Stomach (tissue), 8 donors: ENCODE measurements at regions not wholly inside any gene's neighbourhood (a gene's known extent, or its start where the extent isn't known, plus 50 kb on each side); places are given as distances from the start of the nearest gene placed in this dataset.

Source experiments
- DNase-seq, 2 donors: peaks; one replicate each; pipeline versions ENCODE4 v3.0.0 to v3.0.0-alpha.2; 2013 to 2019
- H3K27ac ChIP-seq, 5 donors: fragments of 200-600 bp in 4 of 5; sonication (generic) in 4 of 5; one replicate each; pipeline ENCODE4 v1.5.1; 2013 to 2019; ENCODE audit warnings: mild to moderate bottlenecking in 1 of 5, moderate library complexity in 1 of 5
- H3K27me3 ChIP-seq, 3 donors: fragments of 200-600 bp; sonication (generic); one replicate each; pipeline ENCODE4 v1.5.1; 2017 to 2019; ENCODE audit warnings: mixed run types in 1 of 3
- H3K36me3 ChIP-seq, 4 donors: fragments of 200-600 bp; sonication (generic); 1 replicate in 3 of 4; 2 replicates in 1 of 4; pipeline ENCODE4 v1.5.1; 2016 to 2019
- H3K4me1 ChIP-seq, 4 donors: fragments of 200-600 bp; sonication (generic); one replicate each; pipeline ENCODE4 v1.5.1; 2016 to 2019
- H3K4me3 ChIP-seq, 4 donors: fragments of 200-600 bp; sonication (generic) in 3 of 4; one replicate each; pipeline ENCODE4 v1.5.1; 2016 to 2019; ENCODE audit warnings: mild to moderate bottlenecking in 1 of 4
- H3K9me3 ChIP-seq, 4 donors: fragments of 200-600 bp; sonication (generic); one replicate each; pipeline ENCODE4 v1.5.1; 2016 to 2019
- CTCF ChIP-seq, 7 experiments: fragments of 450-650 bp in 4 of 7; fragments of 200-600 bp in 3 of 7; sonication (generic) in 3 of 7; IDR thresholded peaks; one replicate each; pipeline ENCODE4 v1.5.1; 2016 to 2019; ENCODE audit warnings: antibody characterized with exemption in 7 of 7, control low read depth in 2 of 7, mild to moderate bottlenecking in 1 of 7
- EP300 ChIP-seq: sonication (generic); formaldehyde crosslinking; IDR thresholded peaks from one replicate; pipeline ENCODE4 v1.6.1; 2017; ENCODE audit warnings: antibody characterized with exemption
- POLR2A ChIP-seq, 4 donors: fragments of 450-650 bp; IDR thresholded peaks; one replicate each; pipeline ENCODE4 v1.6.1; 2016; ENCODE audit warnings: antibody characterized with exemption in 4 of 4, control low read depth in 2 of 4, mild to moderate bottlenecking in 1 of 4, moderate library complexity in 1 of 4
- POLR2AphosphoS5 ChIP-seq, 3 donors: sonication (generic); formaldehyde crosslinking; IDR thresholded peaks; one replicate each; pipeline ENCODE4 v1.6.1; 2016; ENCODE audit warnings: antibody characterized with exemption in 3 of 3
- WGBS, 5 donors: extraction: QIAGEN DNeasy Blood & Tissue Kit in 3 of 5; methylation state at CpG; one replicate each; pipeline versions ENCODE4 v1.1.5 to v1.1.7; 2013 to 2018; 5-methylcytosine and 5-hydroxymethylcytosine counted together
- intact Hi-C: fragments of 100-400 bp; cut with DNase I; formaldehyde crosslinking; loops from one replicate; pipeline ENCODE4 v1.15.1; 2023; ENCODE audit warnings: low total_unique reads
- donor health status: healthy with polysubstance abuse.
- donor health status: Bipolar disorder and iron deficiency.
- donor health status: healthy.

DNA sequence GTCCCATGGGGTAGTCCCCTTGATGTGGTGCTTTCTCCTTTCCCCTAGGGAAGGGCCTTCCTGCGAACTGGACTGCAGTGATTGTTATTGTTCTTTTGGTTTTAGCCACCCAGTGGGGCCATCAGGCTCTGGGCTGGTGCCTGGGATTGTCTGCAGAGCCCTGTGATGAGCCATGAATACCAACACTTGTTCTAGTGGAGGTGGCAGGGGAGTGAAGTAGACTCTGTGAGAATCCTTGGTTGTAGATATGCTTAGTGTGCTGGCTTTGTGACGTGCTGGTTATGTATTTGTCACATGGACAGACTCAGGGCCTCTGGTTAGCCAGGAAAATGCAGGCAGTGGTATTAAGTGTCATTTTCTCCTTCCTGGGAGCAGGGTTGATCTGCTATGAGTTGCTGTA is 51.8 kb upstream of the NDUFB4 start:
- TF ChIP-seq EP300 = no peak
- Histone ChIP-seq H3K4me1 (no peaks in the 10 kb centered on the region), H3K4me3 (no peak overlapping the region), H3K27me3 (no peaks in the 10 kb centered on the region), H3K27ac (no peak overlapping the region), H3K9me3 (peaks cover 0 to 37% (median 30%) of the 10 kb centered on the region in 4 donors), H3K36me3 (no peaks in the 10 kb centered on the region)
- intact Hi-C loops = no loop called here
- 81 to 94% (median 85%) methylated on average over 2 of the region's 2 CpGs for WGBS, 5 donors
- DNase-seq = no peak

DNA sequence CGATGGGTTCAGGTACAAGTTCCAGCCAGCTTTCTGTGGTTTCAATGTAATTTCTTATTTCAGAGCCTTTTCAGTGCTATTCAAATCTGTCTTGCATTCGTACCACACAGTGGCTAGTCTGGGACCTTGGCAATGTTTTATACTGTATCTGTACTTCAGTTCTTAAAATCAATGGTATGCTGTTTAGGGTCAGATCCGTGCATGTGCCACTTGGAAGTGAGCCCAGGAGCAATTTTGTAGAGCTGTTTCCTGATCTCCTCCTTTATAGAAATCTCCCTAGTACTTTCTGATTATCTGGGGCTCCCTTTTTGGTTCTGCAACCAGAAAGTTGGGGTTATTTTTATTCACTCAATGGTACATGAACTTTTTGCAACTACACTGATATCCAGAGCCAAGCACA is 59.5 kb upstream of the NDUFB4 start:
- 21 to 37% (median 32%) methylated on average over 3 of the region's 3 CpGs for WGBS, 5 donors

GRCh38 chr3:120532969-120533368 is 63.2 kb upstream of the NDUFB4 start:
- Histone ChIP-seq H3K4me3 (no peak overlapping the region), H3K9me3 (peaks cover 0 to 5% (median 2%) of the 10 kb centered on the region in 4 donors), H3K27me3 (no peaks in the 10 kb centered on the region), H3K27ac (no peak overlapping the region), H3K36me3 (no peaks in the 10 kb centered on the region), H3K4me1 (peaks cover 0 to 6% (median 0%) of the 10 kb centered on the region in 4 donors)
- DNase-seq = no peak
- 73 to 84% (median 80%) methylated on average over 2 of the region's 2 CpGs for WGBS, 5 donors
- TF ChIP-seq EP300 (no peak), POLR2AphosphoS5 (IDR thresholded peaks at IDR 0.05) (no peak), POLR2A (IDR thresholded peaks at IDR 0.05) (no peak), CTCF (IDR thresholded peaks at IDR 0.05) (no peak)
- intact Hi-C loops = no loop called here

More for the DNA sequence above, 59.5 kb upstream of the NDUFB4 start:
- Histone ChIP-seq H3K4me3 (no peak overlapping the region), H3K27me3 (no peaks in the 10 kb centered on the region), H3K9me3 (peaks cover 0 to 24% (median 16%) of the 10 kb centered on the region in 4 donors), H3K4me1 (peaks cover 0 to 6% (median 0%) of the 10 kb centered on the region in 4 donors), H3K27ac (no peak overlapping the region), H3K36me3 (no peaks in the 10 kb centered on the region)
- intact Hi-C loops = no loop called here
- no peak for TF ChIP-seq POLR2AphosphoS5 (IDR thresholded peaks at IDR 0.05)
- no peak for DNase-seq

GRCh38 chr3:120528163-120528562 is 68.0 kb upstream of the NDUFB4 start:
- WGBS, 5 donors = 80 to 93% (median 82%) methylated on average over 6 of the region's 6 CpGs
- TF ChIP-seq POLR2A (IDR thresholded peaks at IDR 0.05) (no peak), POLR2AphosphoS5 (IDR thresholded peaks at IDR 0.05) (no peak), CTCF (IDR thresholded peaks at IDR 0.05) (no peak), EP300 (no peak)
- no peak overlapping the region for H3K27ac ChIP-seq
- H3K4me3 ChIP-seq = no peak overlapping the region
- peaks cover 0 to 3% (median 0%) of the 10 kb centered on the region in 4 donors for H3K9me3 ChIP-seq
- H3K27me3 ChIP-seq = no peaks in the 10 kb centered on the region
- intact Hi-C loops = no loop called here
- no peaks in the 10 kb centered on the region for H3K4me1 ChIP-seq
- H3K36me3 ChIP-seq = no peaks in the 10 kb centered on the region
- no peak for DNase-seq

DNA sequence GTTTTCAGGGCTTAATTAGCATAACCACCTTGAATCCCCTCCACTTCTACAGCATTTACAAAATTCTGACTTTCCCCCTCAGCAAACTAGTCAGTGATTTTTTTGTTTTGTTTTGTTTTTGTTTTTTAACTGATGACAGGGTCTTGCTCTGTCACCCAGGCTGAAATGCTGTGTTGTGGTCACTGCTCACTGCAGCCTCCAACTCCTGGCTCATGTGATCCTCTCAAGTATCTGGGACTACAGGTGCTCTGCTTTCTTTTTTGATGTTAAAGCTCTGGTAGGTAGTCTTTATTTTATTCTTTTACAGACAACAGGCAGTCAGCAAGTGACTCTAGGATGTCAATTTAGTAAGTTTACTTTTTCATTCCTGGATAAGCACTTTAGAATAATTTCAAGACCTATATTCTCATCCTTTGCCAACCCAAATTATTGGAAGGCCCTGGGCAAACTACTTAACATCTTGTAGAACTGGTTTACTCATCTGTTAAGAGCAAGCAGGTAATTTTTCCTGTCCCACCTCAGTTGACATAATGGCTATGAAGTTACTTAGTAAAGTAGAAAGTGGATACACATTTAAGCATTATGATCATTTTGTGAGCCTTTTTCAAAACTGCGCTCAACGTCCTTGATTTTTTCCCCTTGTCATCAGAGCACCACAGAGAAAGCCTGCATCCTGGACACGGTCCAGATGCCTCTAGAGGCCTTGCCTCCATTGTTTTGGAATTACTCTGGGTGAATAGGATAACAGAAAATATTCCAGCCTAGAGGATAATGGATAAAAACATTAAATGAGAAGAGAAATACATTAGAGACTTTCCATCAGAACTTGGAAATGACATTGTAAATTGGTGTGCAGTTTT is 69.9 kb upstream of the NDUFB4 start:
- DNase-seq = no peak
- TF ChIP-seq EP300 = no peak
- TF ChIP-seq CTCF (IDR thresholded peaks at IDR 0.05) = no peak
- TF ChIP-seq POLR2AphosphoS5 (IDR thresholded peaks at IDR 0.05) = no peak
- TF ChIP-seq POLR2A (IDR thresholded peaks at IDR 0.05) = no peak

More for the DNA sequence above, 69.9 kb upstream of the NDUFB4 start:
- Histone ChIP-seq H3K9me3 (no peaks in the 10 kb centered on the region), H3K4me1 (no peaks in the 10 kb centered on the region), H3K27ac (no peak overlapping the region), H3K36me3 (no peaks in the 10 kb centered on the region), H3K27me3 (no peaks in the 10 kb centered on the region), H3K4me3 (no peak overlapping the region)
- 73 to 83% (median 78%) methylated on average over 3 of the region's 3 CpGs for WGBS, 5 donors
- intact Hi-C loops = no loop called here
